ENCODE measurements at regions not wholly inside any gene's neighbourhood (a gene's known extent, or its start where the extent isn't known, plus 50 kb on each side); places are given as distances from the start of the nearest gene placed in this dataset.

DNA sequence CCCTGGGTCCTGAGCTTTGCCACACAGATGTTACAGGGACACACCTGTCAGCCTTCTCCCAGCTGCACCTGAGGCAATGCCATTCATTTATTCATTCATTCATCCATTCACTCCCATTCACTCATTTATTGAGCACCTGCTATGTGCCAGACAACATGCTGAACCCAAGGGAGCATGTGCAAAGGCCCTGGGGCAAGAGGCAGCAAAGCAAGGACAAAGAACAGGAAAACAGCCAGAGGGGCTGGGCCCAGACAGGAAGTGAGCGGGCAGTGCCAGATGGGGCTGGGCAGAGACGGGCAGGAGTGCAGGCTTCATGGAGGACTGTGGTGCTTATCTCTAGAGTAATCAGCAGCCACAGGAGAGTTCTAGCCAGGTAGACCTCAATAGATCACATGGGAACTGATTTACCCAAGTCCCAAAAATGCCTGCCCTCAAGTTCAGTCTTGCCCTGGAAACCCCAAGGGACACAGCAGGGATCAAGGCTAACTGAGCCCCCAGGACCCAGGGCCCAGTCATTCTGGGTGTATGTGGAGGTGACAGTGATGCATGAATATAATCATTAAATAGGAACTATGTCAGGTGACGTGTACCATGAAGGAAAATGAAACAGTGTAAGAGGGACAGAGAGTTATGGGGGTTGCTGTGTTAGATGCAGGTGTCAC is 530.3 kb downstream of the MATN1 start:
- no peak for DNase-seq

DNA sequence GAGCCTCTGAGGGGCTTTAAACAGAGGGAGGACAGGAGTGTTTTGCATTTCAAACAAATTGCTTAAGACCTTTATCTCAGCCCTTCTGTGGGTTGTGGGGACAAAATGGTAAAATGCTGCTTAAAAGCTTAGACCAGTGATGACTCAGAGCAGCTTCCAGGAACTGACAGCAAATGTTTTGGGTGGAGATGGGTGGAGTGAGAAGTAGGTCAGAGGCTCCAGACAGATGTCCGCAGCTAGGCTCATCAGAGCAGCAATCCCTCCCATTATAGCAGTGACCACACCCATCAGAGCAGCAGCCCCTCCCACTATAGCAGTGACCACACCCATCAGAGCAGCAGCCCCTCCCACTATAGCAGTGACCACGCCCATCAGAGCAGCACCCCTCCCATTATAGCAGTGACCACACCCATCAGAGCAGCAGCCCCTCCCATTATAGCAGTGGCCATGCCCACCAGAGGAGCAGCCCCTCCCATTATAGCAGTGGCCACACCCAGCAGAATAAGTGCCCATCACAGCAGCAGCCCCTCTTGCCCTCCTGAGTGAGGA is 532.2 kb downstream of the MATN1 start:
- DNase-seq = peak; percentile 95

DNA sequence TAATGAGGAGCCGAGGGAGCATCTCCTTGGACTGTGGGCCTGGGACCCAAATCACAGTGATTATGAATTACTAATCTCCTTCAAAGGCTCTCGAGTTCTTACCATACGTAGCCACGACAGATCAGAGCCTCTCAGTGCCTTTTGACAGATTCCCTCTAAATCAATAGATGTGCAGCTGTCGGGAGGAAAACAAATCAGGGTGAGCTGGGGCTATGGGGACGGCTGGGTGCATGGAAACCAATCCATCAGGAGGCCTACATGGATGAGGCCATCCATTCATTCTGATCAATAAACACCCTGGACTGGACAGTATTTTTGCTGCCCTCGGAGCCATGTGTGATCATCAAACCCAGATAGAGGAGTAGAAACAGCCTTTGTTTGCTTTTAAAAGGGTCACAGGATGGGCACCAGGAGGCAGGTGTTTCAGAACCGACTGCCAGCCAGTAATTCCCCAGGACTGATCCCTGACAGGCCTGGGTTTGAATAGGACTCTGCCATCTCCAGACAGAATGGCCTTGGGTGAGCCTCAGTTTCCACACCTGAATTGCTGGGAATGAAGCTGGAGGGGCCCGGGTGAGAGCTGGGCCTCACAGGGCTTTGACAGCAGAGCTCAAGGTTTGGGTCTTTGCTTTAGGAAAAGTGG is 532.8 kb downstream of the MATN1 start:
- DNase-seq = no peak

DNA sequence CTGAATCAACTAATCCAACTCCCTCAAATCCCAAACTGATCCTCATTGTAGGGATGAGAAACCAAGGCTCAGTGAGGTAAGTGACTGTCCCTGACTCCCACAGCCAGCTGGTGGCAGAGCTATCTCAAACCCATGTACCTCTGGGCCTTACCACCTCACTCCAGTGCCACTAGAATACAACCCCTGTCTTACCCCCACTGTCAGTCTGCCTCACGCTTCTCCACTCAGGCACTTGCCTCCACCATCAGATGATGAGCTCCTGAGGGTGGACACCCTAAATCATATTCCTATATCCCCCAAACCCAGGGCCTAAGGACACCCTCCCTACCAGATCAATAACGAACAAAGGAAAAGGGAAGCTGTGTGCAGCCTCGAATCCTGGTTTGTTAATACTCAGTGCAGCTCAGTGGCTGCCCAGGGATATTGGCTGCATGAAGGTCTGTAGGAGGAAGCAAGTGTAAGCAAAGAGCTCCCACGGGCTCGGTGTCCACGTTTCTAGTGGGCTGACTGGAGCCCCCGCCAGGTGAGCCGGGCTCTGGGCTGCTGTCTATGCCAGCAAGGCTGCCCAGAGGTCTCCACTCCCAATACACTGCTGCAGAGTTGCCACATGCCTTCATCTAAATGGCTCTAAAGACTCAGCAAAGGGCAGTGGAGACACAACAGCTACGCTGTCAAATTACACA is 533.4 kb downstream of the MATN1 start:
- no peak for DNase-seq

DNA sequence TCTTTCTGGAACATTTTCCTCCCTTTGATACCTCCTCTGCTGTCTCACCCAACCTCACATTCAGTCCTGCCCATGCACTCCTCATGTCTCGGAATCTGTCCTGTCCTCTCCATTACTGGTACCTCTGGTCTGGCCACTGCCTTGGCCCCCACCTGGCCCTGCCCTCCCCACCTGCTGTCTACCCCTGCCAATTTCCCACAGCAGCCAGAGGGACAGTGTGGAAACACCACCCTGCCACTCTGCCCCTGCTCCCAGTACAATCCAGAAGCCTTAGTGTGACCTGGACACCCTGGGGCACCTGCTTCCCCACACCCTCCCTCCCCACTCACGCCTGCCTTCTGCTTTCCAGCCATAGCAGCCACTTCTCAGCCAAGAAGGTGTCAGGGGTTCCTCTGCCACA is 534.4 kb downstream of the MATN1 start:
- DNase-seq = no peak

DNA sequence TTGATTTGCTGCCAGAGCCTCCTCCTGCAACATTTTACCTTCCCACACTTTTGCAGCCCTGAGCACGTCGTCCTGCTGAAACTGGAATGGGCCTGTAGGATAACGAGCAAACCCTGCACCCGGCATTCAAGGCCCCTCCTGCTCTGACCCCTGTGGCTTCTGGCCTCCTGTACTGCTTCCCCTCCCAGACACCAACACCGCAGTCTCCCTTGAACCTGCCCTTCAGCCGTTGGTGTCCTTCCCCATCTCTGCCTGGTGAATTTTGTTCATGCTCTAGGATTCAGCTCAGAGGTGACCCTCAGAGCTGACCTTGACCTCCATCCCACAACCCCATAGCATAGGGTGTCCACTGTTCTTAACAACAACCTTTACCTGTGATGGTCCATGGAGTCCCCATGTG is 535.1 kb downstream of the MATN1 start:
- no peak for DNase-seq

DNA sequence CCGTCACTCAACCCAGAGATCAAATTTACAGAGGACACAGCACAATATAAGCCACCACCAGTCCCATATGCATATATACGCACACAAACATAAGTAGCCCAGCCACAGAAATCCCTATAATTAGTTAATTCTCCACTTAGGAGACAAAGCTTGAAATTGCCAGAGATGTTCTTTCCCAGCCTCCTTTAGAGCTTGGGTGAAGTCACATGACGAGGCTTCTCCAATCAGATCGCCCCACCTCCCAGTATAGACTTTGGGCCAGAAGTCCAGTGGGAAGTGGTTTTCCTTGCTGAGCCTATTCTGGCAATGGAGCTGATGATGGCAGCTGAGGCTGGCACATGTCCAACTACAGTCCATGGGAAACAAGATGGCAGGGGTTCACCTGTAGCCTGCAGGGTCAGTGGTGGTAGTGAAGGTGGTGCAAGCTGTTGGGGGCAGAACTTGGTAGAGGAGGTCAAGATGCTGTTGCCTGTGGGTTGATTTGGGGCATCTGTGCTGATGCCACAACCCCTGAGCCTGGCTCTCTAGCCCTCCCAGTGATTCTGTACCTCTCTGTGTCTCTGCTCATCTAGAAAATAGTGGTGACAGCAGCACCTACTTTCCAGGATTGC is 535.9 kb downstream of the MATN1 start:
- no peak for DNase-seq

DNA sequence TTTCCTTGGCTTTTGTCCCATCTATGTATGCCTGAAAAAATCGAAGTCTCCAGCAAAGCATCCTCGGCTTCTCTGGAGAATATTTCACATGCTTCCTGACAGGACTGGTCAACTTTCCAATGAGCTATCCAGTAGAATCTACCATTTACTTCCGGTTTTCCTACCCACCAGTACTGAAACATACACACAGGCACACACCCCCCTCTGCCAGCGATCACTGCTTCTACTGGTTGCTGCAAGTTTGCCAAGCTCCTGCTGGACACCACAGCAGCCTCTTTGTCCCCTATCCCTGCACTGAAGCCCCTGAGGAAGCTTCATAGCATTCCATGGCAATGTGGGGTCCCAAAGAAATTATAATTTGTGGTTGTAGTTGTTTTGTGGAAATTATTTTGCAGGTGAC is 536.8 kb downstream of the MATN1 start:
- no peak for DNase-seq

DNA sequence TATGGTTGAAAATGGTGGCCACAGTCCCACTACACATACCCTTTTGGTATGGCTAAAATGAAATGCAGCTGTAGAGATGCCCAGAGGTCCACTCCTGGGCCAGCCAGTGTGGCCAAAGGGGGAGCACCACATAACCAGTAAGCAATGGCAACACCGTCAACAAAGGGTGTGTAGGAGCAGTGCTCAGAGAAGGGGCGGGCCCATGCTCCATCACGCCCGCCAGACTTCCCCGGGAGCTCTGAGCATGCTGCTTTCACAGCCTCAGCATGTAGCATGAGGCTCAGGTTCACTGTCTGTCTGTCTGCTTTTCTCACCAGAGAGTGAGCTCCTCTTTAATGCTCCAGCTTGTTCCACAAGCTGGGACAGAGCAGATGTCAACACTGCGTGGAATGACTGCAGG is 537.6 kb downstream of the MATN1 start:
- DNase-seq = no peak

DNA sequence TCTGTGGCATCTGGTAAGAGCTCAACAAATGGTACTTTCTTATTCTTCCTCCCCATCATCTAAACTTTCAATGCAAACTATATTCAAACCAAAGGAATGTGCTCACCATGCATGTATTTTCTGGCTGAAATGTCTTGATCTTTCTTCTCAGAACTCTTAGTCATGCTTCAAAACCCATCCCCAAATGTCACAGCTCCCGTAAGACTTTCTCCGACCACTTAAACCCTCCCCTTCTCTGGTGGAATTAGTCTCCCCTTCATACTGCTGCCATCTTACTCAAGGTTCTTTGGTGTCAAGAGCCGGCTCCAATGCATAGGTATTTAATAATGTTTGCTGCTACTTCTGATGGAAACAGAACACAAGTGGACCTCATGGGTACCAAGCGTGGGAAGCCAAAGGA is 538.1 kb downstream of the MATN1 start:
- DNase-seq = no peak

DNA sequence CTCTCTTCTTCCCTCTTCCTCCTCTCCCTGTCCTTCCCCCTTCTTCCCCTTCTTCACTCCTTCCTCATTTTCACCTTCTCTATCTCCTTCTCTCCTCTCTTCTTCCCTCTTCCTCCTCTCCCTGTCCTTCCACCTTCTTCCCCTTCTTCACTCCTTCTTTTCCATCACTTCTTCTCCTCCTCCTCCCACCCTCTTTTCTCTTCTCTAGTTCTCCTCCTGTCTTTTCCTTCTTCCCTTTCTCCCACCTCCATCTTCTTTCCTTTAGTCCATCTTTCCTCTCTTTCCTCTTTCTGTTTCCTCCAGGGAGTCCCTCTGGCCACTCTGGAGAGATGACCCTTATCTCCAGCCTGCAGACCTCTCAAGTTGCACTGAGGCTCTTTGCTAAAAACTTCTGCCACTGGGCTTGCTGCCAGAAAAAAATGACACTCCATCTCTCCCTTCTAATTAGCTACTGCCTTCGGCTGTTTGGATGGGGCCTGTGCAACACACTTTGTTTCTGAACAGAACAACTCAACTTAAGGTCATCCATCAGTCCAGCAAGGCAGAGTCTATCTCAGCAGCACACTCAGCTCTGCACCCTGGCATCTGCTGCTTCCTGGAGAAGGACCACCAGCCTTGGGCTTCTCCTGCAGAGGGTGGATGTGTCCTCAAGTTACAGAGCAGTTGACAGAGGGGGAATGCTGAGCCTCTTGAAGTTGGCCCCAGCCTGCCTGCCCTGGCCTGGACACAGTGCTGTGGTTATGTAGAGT is 538.8 kb downstream of the MATN1 start:
- DNase-seq = no peak

DNA sequence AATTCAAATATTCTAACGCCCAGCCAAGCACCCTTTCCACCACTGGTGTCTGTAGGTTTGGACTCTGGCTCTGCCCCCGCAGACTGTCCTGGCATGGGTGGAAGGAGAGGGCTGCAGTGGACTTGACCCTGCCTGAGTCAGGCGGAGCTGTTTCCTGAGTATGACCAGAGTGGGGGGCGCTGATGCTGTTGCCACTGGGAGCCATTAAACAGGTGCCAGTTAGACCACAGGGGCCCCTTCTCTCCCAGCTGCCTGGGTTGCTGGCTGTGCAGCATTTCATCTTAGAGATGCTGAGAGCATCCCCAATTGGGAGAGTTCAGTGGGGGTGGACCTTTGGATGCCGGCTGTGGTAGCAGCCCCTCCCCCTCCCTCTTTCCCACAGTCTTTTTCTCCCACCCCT is 539.5 kb downstream of the MATN1 start:
- no peak for DNase-seq

DNA sequence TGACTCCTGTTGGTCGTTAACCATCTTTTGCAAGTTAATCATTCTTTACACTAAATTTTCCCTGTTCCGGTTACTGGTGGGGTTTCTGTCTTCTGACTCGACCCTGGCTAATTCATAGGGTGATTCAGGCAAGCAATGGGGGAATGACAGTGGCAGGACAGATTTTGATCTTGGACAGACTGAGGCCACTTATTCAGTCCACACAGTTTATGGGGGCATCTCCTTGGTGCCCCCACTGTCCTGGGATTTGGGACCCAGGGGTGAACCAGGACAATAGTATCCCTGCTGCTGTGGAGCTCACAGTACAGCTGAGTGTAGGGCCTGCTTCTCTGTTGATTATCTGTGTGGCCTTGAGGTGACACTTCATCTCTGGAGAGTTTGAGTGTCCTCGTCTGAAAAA is 540.4 kb downstream of the MATN1 start:
- DNase-seq = no peak

DNA sequence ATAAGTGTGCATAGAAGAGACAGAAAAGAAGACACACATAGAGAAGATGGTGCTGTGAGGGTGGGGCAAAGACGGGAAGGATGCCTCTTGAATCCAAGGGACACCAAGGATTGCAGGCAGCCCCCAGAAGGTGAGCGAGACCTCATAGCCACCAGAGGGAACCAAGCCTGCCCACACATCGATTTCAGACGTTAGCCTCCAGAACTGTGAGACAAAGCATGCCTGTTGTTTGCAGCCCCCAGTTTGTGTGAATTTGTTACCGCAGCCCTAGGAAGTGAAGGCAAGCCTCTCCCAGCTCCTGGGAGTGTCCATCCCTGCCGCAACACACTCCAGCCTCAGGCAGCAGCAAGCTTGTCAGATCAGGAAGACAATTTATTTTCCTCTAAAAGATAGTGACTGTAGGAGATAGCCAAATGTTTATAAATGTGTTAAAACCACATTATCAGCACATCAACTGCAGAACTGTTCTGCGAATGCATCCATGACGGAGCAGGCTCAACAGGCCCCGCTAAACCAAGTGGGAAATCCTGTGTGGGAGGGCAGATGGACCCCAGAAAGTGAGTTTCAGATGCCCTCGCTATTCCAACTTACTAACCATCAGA is 543.3 kb downstream of the MATN1 start:
- no peak for DNase-seq

DNA sequence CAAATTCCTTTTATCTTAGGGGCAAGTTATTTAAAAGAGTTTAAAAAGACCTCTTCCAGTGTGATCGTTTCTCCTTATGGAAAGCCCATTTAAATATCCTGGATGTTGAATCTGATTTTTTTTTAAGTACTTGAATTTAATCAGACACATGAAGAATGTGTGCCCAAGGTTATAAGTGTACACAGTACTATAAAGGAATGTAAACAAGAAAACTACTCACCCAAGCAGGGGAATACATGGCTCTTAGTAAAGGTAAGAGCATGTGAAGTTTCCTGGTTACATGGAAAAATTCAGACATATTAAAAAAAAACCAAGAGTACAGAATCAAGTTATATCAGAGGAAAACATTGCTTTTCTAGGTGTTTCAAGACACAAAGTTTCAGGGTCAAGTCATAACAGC is 546.9 kb downstream of the MATN1 start:
- DNase-seq = no peak

DNA sequence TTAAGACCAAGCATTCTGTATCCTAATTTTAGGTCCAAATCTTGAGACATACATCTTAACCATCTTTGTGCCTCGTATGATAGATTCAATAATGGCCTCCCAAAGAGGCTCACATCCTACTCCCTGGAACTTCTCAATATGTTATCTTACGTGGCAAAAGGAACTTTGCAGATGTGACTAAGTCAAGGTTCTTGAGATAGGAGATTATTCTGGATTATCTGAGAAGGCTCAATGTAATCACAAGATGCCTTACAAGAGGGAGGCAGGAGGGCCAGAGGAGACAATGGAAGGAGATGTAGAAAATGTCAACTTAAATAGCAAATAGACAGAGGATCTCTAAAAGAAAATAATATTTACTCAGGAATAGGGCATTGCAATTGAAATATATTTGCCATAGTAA is 548.9 kb downstream of the MATN1 start:
- no peak for DNase-seq

DNA sequence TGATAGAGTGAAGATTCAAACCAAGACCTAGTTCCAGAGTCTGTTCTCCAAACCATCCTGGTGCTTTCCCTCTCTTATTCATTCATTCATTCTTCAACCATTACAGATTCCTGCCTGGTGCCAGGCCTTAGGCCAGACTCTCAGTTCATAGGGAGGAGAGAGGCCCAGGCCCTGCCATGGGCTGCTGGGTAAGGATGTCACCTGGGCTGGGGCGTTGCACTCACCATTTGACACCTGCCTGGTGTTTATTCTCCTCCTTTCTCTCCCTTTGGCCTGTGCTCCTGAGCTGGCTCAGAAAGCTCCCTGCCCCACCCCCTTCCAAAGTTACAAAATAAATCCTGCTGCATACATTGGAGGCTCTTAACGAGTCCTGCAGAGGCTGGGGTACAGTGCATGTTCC is 549.8 kb downstream of the MATN1 start:
- DNase-seq = no peak

DNA sequence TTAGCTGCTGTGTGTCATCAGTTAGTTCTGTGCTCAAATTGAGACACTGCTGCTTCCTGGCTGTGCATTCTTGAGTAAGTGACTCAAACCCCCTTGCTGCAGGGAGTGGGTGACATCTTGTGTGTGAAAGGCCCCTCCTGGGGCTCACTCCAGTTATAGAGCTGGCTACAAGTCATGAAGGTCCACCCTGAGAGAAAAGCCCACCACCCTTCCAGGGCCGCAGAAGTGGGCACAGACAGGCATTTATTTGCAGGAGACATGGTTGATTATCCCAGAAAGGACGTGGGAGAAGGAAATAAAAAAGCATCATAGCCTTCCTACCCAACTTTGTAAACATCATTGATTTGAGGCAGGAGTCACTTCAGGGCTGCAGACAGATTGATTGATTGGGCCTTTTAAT is 550.6 kb downstream of the MATN1 start:
- DNase-seq = no peak

DNA sequence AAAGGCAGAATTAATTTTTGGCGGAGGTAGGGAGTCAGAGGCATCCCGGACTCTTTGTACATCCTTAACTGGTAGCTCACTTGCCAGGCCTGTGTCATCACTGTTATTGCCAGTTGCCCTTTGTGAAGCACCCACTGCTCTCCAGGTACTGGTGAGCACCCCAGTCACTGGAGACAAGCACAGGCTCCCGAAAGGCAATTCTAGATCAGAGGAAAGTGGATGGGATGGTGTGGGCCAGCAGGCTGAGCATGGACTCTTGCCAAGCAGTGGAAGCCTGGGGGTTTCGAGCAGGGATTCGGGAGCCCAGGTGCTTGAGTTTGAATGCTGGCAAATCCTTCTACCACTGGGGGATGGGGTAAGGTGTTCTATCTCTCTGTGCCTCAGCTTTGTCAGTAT is 551.1 kb downstream of the MATN1 start:
- no peak for DNase-seq

DNA sequence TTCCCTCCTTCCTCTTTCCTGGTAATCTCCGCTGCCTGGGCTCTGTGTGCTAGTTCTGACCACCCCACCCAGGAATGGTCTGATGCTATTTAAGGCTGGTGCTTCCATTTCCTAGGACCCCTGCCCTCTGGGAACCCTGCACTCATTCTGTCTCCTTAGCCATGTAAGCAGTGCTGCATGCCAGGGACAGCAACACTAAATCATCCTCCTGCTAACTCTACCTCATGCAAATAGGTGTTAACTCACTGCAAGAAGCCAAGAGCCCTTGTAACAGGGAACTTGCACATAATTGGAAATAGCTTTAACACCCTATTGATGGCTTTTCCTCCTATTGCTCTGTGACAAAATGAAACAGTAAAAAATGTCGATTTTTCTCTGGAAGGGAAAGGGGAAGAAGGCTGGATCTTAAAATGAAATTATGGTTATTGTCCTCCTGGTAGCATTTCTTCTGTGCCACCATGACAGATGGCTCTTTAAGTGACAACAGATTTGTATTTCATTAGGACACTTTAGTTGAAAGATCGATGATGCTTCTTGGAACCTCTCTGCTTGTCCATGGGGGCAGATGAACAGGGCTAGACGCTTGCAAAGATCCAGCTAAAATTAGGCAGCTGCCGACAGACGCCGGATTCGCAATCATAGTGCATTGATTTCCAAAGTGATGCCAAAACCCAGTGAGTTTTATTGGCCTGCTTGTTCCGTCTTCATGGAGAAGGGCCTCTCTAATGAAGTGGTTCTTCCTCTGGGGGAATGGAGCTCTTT is 551.7 kb downstream of the MATN1 start:
- DNase-seq = no peak

DNA sequence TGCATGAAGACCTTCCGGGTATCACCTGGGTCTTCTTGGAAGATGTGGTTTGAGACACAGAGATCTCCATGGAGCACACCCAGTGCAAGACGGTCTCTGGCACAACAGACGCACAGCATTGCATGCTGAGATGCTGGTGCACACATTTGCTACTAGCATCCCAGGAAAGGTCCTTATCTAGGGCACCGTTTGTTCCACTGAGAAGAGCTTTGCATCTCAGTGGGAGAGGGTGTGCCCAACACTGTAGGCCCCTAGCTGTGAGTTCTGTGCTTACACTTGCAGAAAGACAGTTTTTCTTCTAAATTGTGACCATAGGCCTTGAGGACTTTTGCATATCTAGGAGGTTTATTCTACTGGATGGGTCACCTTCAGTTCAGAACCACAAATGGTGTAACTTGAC is 554.1 kb downstream of the MATN1 start:
- no peak for DNase-seq

DNA sequence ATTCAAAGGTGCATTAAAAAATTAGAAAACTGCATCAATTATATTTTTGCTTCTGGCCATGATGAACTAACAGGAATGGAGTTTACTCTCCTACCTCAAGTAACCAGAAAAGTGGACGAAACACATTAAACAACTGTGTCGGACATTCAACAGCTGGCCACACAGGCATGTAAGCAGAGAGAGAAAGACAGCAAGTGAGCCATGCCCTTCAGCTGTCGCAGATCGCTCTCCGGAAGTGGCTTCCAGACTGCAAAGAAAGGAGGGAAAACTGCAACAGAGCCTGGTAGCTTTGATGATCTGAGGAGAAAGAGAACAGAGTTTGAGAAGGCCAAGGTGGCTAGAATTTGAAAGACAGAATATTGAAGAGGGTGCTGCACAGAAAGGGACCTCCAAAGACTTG is 557.2 kb downstream of the MATN1 start:
- DNase-seq = no peak
